GM19438 (cell line): ENCODE measurements at regions not wholly inside any gene's neighbourhood (a gene's known extent, or its start where the extent isn't known, plus 50 kb on each side); places are given as distances from the start of the nearest gene placed in this dataset.
"Not testable (repeated sequence)": the region's sequence is repeated elsewhere in the genome, so short reads cannot be mapped to it uniquely, and the experiment has no call there.

Experiments used
- ATAC-seq: cut with Tn5 transposase; IDR thresholded peaks from one replicate; pipeline ENCODE4 v1.9.1; 2021; ENCODE audit warnings: low read depth; ENCODE audit not compliant: unreplicated experiment

- ATAC-seq: no peak
These were observed 99.7 kb upstream of the CTDP1 start for GRCh38 chr18:79579807-79580497.

DNA sequence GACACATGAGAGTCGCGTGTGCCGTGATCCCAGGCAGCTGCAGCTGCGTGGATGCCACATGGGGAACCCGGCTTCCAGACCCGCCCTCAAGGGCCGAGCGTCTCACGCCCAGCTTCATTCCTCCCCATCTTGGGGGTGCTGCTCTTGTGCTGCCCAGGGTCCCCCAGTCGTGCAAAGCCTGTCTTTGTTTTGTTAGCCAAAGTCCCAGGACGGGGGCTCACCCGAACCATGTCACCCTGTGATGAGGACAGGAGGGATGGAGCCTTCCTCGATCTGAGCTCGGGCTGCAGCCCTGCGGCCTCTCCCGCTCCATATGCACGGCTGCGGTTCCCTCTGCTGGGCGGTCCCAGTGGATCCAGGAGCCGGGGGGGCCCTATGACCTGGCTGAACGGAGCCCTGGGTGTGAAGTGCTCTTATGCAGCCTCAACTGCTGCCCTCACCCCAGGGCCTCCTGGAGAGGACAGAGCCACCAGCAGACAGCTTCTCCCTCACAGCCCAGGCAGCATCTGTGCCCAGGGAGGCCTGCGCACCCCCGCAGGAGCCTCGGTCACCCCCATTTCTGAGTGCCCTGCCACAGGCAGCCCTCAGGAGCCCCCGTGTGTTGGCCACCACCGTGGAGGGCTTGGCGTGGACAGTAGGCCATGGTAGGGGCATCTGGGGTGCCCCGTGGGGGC is 99.0 kb upstream of the CTDP1 start:
- no peak for ATAC-seq

- no peak for ATAC-seq
These were observed 98.2 kb upstream of the CTDP1 start for GRCh38 chr18:79581406-79581805.

DNA sequence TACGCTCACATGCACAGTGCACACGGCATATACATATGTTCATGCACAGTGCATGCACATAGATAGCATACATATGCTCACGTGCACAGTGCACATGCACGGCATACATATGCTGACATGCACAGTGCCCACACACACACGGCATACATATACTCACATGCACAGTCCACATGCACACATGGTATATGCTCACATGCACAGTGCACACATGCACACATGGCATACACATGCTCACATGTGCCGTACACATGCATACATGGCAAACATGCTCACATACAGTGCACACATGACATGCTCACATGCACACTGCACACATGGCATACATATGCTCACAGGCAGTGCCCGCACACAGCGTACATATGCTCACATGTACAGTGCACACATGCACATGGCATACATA is 97.7 kb upstream of the CTDP1 start:
- ATAC-seq: no peak

- no peak for ATAC-seq
These were observed 96.6 kb upstream of the CTDP1 start for GRCh38 chr18:79582978-79583377.

DNA sequence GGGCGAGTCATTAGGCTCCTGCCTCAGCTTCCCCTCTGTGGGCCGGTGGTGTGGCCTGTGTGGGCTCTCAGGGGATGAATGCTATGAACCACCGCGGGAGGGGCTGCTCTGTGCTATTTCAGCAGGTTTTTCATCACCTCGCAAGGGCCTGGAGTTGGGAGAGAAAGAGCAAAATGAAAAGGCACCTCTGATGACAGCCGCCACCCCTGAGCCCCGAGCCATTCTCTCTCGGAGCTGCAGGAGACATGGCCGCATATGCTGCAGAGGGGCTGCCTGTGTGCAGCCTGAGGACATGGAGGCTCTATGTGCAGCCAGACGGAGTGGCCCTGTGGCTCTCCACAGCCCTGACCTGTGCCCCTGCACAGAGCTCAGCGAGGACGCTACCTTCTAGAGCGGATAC is 96.2 kb upstream of the CTDP1 start:
- no peak for ATAC-seq

DNA sequence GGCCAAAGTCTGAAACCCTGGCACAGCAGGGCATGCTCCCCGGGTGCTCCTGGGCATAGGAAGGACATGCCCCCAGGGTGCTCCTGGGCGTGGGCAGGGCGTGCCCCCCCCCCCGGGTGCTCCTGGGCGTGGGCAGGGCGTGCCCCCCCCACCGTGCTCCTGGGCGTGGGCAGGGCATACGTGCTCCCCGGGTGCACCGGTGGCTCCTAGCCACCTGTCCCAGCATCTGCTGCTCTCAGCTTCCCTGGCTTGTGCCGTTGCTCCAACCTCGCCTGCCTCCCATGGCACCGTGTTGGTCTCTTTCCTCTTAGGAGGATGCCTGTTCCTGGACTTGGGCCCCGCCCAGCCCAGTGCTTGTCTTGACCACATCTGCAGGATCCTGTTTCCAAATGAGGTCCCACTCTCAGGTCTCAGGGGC is 95.6 kb upstream of the CTDP1 start:
- ATAC-seq: no peak

- ATAC-seq: no peak
These were observed 94.9 kb upstream of the CTDP1 start for GRCh38 chr18:79584491-79585394.

- ATAC-seq: no peak
These were observed 93.9 kb upstream of the CTDP1 start for GRCh38 chr18:79585395-79586370.

GRCh38 chr18:79586436-79587225 is 93.0 kb upstream of the CTDP1 start:
- ATAC-seq: no peak

GRCh38 chr18:79587226-79587741 is 92.3 kb upstream of the CTDP1 start:
- no peak for ATAC-seq

- ATAC-seq: no peak
These were observed 91.6 kb upstream of the CTDP1 start for GRCh38 chr18:79587779-79588635.

DNA sequence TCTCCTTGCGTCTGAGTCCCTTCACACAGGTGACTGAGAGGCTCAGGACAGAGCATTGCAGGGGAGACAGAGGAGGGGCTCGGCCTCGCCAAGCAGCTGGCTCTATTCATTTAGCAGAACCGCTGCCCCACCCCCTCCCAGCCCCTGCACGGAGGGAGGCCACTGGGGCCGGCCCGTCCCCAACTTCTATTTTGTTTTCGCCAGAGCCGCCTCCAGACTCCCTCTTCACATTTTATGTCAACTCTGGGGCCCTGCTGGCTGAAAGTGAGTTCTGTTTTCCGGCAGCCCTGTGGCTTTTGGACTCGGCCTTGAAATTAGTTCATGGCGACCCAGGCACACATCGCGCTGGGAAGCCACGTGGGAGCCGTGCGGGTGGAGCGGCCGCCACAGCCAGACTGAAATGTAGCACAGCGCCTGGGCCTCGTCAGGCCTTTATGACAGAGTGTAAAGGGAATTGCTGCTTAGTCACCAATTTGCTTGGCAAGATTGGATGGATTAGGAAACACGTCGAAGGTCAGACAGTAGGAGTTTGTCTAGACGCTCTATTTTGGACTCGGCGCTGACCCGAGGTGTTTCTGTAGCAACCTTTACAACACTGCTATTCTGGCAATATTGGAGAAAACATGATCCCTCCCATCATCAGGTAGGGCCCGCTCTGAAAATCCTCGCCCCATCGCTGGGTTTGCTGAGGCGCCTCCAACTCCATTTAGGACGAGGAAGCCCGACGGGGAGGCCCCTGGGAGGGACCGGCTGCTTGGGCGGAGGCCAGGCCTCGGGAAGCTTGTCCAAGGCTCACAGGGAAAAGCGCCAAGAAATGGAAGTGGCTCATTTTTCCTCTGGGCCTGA is 90.7 kb upstream of the CTDP1 start:
- no peak for ATAC-seq

DNA sequence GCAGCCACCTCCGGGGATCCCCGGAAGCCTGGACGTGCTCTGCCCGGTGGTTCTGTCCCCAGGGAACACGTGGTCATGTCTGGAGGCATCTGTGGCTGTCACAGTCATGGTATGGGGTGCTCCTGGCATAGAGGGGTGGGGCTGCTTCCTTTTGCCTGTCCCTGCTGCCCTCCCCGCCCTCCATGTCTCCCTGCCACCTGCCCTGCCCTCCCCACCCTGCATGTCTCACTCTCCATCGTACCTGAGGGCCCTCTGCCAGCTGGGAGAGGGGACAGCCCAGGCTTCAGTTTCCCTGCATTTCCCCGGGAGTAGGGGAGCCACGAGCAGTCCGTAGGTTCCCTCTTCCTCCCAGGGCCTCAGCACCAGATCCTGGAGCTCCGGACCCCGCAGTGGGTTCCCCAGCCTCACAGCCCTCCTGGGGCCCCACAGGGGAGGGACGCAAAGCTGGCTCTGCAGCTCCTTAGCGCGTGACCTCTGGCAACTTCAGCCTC is 90.0 kb upstream of the CTDP1 start:
- no peak for ATAC-seq

DNA sequence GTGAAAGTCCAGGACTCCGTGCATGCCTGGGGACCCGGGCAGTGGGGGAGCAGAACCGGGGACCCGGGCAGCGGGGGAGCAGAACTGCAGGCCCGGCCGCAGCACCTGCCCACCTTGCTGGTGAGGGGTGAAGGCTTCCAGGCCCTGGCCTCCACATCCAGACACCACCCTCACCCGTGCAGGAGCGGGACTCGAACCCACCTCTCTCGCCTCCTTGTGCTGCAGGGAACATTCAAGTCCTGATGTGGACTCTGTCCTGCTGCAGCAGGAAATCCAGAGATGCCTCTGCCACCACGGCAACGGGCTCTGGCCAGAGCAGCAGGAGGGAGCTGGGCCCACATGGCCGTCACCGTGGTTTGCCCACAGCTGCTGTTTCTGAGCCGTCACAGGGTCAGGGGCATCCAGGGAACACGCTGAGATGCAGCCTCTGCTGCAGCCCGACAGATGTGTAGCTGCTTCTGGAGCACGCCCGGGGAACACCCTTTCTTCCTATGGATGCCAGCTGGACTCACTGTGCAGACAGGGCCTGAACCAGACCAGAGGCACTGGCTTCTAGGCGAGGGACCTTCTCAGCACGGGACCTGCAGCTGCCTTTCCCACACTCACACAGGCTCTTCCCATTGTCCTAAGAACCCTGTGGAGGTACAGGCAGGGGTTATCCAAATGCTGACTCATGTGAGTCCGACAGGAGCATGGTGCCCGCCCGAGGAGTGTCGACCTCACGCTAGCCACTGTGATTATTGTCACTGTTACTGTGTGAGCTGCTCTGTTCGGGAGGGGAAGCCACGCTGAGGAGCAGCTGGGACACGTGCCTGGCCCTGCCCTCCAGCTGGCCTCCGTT is 89.2 kb upstream of the CTDP1 start:
- no peak for ATAC-seq

DNA sequence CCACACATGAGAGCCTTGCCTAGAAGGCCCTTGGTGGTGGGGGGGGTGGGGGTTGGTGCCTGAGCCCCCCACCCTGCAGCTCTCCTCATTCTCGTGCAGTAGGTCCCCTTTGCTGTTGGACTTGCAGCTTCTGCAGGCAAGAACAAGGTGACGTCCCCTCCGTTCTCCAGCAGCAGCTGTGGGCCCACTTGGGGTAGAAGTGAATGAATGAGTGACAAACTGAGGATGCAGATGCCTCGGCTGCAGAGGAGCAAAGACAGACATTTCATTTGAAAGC is 88.6 kb upstream of the CTDP1 start:
- no peak for ATAC-seq

GRCh38 chr18:79592684-79593083 is 86.9 kb upstream of the CTDP1 start:
- ATAC-seq: not testable (repeated sequence)
